Islet of Langerhans (tissue), 1 donor: ENCODE measurements at regions not wholly inside any gene's neighbourhood (a gene's known extent, or its start where the extent isn't known, plus 50 kb on each side); places are given as distances from the start of the nearest gene placed in this dataset.

Experiments
- FAIRE-seq: peaks from one replicate; lab custom pipeline; 2011; peaks lifted over from hg19 to GRCh38; lab: Jason Lieb, UNC

- FAIRE-seq = peak; percentile 9
These were observed 63.8 kb upstream of the IL1R1 start for GRCh38 chr2:102078773-102079172.

GRCh38 chr2:102080451-102081242 lies 61.9 kb upstream of the IL1R1 start:
- FAIRE-seq = peak; percentile 58

DNA sequence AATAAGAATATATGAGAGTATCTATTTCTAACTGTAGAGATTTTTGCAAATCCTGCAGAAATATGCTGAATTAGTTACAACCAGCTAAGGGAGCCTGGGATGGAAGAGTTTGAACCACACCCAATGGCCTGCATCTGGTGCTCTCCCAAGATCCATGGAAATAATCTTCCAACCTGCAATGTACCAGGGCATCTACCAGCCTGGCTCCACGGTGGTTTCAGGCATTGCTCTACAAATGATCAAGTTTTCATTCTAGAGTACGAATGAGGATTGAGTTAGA lies 61.4 kb upstream of the IL1R1 start:
- FAIRE-seq = no peak

GRCh38 chr2:102081606-102082005 lies 60.9 kb upstream of the IL1R1 start:
- no peak for FAIRE-seq

- peak; percentile 96 for FAIRE-seq
These were observed 59.8 kb upstream of the IL1R1 start for GRCh38 chr2:102082571-102083392.

DNA sequence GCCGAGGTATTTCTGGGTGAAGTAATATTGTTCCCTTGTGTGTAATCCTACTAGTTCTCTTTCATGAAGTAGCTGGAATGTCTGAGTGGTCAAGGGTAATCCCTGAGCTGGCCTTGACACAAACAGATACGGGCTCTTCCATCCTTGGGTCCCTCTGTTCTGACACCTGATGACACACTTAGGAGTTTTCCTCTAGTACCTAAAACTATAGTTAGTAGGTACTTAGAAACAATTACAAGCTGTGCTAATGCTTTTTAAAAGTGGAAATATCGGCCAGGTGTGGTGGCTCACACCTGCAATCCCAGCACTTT lies 59.2 kb upstream of the IL1R1 start:
- FAIRE-seq = no peak

DNA sequence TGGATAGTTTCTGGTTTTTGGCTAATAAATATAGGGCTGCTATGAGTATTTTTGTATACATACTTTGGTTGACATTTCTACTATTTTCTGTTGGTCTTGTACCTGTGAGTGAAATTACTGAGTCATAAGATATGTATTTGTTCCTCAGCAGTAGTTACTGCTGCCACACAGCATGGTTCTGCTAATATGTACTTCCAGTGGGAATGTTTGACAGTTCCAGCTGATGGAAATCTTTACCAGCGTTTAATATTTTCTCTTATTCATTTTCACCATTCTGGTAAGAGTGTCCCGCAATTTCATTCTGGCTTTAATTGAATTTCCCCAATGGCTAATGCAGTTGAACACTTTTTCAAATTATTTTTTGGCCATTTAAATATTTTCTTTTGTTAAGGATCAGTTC lies 57.9 kb upstream of the IL1R1 start:
- FAIRE-seq = peak; percentile 56

DNA sequence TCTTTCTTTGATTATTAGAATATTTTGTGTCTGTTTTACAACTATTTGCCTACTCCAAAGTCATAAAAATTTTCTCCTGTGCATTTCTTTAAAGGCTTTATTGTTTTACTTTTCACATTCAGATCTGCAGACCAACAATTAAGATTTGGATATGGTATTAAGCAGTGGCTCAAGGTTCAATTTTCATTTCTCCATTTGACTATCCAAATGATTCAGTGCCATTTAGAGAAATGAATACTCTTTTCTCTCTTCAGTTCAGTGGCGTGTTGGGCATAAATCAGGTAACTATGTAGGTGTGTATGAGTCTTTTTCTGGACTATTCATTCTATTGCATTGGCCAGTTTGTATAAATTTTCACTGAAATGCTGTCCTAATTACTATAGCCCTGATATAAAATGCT lies 57.3 kb upstream of the IL1R1 start:
- FAIRE-seq = no peak

DNA sequence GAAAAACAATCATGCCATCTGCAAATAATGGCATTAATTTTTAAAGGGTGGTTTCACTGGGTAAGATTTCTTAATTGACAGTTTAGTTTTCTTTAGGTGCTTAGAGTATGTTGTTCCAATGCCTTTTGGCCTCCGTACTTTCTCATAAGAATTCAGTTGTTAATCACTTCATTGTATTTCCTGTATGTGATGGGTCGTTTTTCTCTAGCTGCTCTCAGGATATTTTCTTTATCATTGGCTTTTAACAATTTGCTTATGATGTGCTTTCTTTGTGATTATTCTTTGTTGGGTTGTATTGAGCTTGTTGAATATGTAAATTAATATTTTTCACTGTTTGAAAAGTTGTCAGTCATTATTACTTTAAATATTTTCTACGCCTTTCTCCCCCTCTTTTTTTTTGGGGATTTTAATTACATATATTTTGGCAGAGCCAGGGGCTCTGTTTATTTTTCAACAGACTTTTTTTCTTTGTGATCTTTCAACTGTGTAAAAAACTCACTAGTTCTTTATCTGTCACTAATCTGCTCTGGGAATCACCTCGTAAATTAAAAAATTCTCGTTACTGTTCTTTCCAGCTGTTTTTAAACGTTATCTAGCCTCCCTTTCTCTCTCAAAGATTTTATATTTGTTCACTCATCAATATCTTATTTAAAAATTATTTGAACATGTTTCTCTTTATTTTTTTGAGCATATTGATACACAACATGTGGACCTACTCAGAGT lies 56.2 kb upstream of the IL1R1 start:
- no peak for FAIRE-seq

DNA sequence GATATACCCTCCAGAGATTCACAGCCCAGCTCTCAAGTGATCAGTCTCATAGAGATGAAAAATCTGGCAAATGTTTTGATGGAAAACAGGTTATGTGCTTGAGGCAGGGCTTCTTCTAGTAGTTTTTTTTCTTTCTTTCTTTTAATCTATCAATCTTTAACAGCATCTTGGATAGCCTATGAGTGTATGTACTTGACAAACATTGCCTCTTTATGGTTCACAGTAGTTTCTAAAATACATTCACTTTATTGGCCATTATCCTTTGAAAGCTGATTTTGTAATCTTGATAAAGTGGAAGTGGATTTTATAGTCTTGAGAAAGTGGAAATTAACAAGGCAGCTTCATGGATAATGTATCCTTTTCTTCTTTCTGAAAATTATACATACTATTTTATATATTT lies 51.4 kb upstream of the IL1R1 start:
- FAIRE-seq = no peak

- no peak for FAIRE-seq
These were observed 50.6 kb upstream of the IL1R1 start for GRCh38 chr2:102091908-102092307.

- FAIRE-seq = no peak
These were observed 50.0 kb upstream of the IL1R1 start for GRCh38 chr2:102092535-102092934.
